ENCODE measurements at regions not wholly inside any gene's neighbourhood (a gene's known extent, or its start where the extent isn't known, plus 50 kb on each side); places are given as distances from the start of the nearest gene placed in this dataset.
A peak's percentile ranks its signal among the peaks of the same experiment; 100 is the strongest.

GRCh38 chr2:56918790-56919189 is 735.0 kb downstream of the CCDC85A start:
- peaks cover 25% of the 10 kb centered on the region for H3K9me3 Mint-ChIP-seq
- H3K4me3 Mint-ChIP-seq: no peak overlapping the region
- H3K27me3 Mint-ChIP-seq (ENCODE audit: insufficient read depth): no peaks in the 10 kb centered on the region
- peaks cover 50% of the 10 kb centered on the region for H3K4me1 Mint-ChIP-seq (ENCODE audit: low read depth)
- no peak for DNase-seq
- peak overlapping the region; percentile 51 for H3K27ac Mint-ChIP-seq
- no peak for TF ChIP-seq CTCF (IDR thresholded peaks at IDR 0.05)
- peaks cover 39% of the 10 kb centered on the region for H3K36me3 Mint-ChIP-seq (ENCODE audit: low read depth)

GRCh38 chr2:56933976-56934375 is 750.2 kb downstream of the CCDC85A start:
- no peak overlapping the region; the same call in 1 of the 2 replicates for H3K4me3 Mint-ChIP-seq
- peaks cover 46% of the 10 kb centered on the region for H3K4me1 Mint-ChIP-seq (ENCODE audit: low read depth)
- no peaks in the 10 kb centered on the region; the same call in 1 of the 2 replicates for H3K27me3 Mint-ChIP-seq (ENCODE audit: insufficient read depth)
- DNase-seq: no peak
- H3K9me3 Mint-ChIP-seq: peaks cover 4% of the 10 kb centered on the region; the same call in 1 of the 2 replicates
- H3K27ac Mint-ChIP-seq: no peak overlapping the region
- H3K36me3 Mint-ChIP-seq (ENCODE audit: low read depth): peaks cover 15% of the 10 kb centered on the region; the same call in 1 of the 2 replicates
- TF ChIP-seq CTCF (IDR thresholded peaks at IDR 0.05): no peak

- Mint-ChIP-seq H3K36me3 (ENCODE audit: low read depth) (peaks cover 9% of the 10 kb centered on the region; the same call in 1 of the 2 replicates), H3K9me3 (peaks cover 4% of the 10 kb centered on the region; the same call in 1 of the 2 replicates), H3K27ac (no peak overlapping the region; the same call in 1 of the 2 replicates), H3K4me1 (ENCODE audit: low read depth) (peaks cover 48% of the 10 kb centered on the region), H3K27me3 (ENCODE audit: insufficient read depth) (no peaks in the 10 kb centered on the region; the same call in 1 of the 2 replicates), H3K4me3 (peak overlapping the region; percentile 61)
- no peak for DNase-seq
- TF ChIP-seq CTCF (IDR thresholded peaks at IDR 0.05): no peak
Observed at GRCh38 chr2:56934866-56935265, 751.1 kb downstream of the CCDC85A start.

- Mint-ChIP-seq H3K4me1 (ENCODE audit: low read depth) (peaks cover 57% of the 10 kb centered on the region), H3K9me3 (no peaks in the 10 kb centered on the region), H3K27ac (no peak overlapping the region), H3K27me3 (ENCODE audit: insufficient read depth) (no peaks in the 10 kb centered on the region), H3K36me3 (ENCODE audit: low read depth) (peaks cover 15% of the 10 kb centered on the region; the same call in 1 of the 2 replicates), H3K4me3 (no peak overlapping the region)
- DNase-seq: no peak
- no peak for TF ChIP-seq CTCF (IDR thresholded peaks at IDR 0.05)
Observed at GRCh38 chr2:56940054-56940453, 756.3 kb downstream of the CCDC85A start.

- no peak for TF ChIP-seq CTCF (IDR thresholded peaks at IDR 0.05)
- peaks cover 41% of the 10 kb centered on the region for H3K36me3 Mint-ChIP-seq (ENCODE audit: low read depth)
- H3K4me3 Mint-ChIP-seq: no peak overlapping the region
- H3K4me1 Mint-ChIP-seq (ENCODE audit: low read depth): peaks cover 26% of the 10 kb centered on the region
- no peak overlapping the region for H3K27ac Mint-ChIP-seq
- DNase-seq: no peak
- H3K27me3 Mint-ChIP-seq (ENCODE audit: insufficient read depth): no peaks in the 10 kb centered on the region
- peaks cover 20% of the 10 kb centered on the region for H3K9me3 Mint-ChIP-seq
Observed at GRCh38 chr2:56952871-56953270, 769.1 kb downstream of the CCDC85A start.

Data from HFFc6 (cell line).